HCT116 (cell line): ENCODE measurements at regions not wholly inside any gene's neighbourhood (a gene's known extent, or its start where the extent isn't known, plus 50 kb on each side); places are given as distances from the start of the nearest gene placed in this dataset.

Experiments
- ATAC-seq: fragments of 200-7000 bp; cut with Tn5 transposase; 2 replicates; pipeline ENCODE4 v1.9.1; 2020; ENCODE audit warnings: mild to moderate bottlenecking, moderate library complexity
- BruUV-seq: library from RNA; stranded (reverse); fragments of 400-500 nt; replicated peaks from 2 replicates; lab custom pipeline; 2021; lab: Mats Ljungman, UMichigan
- CTCF ChIA-PET: fragments of 300-600 bp; sonication (Branson Sonifier 250); formaldehyde crosslinking; loops from one replicate; lab custom pipeline; 2021; ENCODE audit warnings: antibody characterized with exemption; lab: Charles Lee
- POLR2A ChIA-PET: fragments of 300-600, 350-600 bp; sonication (Branson Sonifier 250); formaldehyde crosslinking; loops from one replicate; lab custom pipeline; 2021; ENCODE audit warnings: antibody characterized with exemption; lab: Charles Lee
- RAD21 ChIA-PET, 2 experiments: fragments of 300-600 bp; sonication (Branson Sonifier 250); formaldehyde crosslinking; loops; one replicate each; lab custom pipeline; 2023; ENCODE audit warnings: low total read pairs in 2 of 2; ENCODE audit not compliant: uncharacterized antibody in 2 of 2, unreplicated experiment in 2 of 2, low non-redundant PET in 1 of 2; lab: Charles Lee
- DNase-seq: peaks from one replicate; pipeline ENCODE4 v3.0.0-alpha.2; 2010; ENCODE audit warnings: low read depth, low spot score
- H2AFZ ChIP-seq: fragments of 200-600 bp; shearing (Covaris generic), sonication (generic); 2 replicates; pipeline ENCODE4 v1.6.1; 2017; ENCODE audit warnings: low read depth, mixed run types, mixed read lengths, antibody characterized with exemption, low read length; ENCODE audit not compliant: poor library complexity, severe bottlenecking
- H3K27ac ChIP-seq: 2 replicates; pipeline ENCODE4 v1.5.1; 2012; ENCODE audit warnings: low read depth, low read length
- H3K27me3 ChIP-seq: fragments of 200-600 bp; sonication (generic); 2 replicates; pipeline ENCODE4 v1.6.1; 2016; ENCODE audit warnings: mixed run types, low read length, mixed read lengths; ENCODE audit not compliant: insufficient read depth
- H3K36me3 ChIP-seq, 2 experiments: fragments of 200-500 bp in 1 of 2; fragments of 200-600 bp in 1 of 2; sonication (Bioruptor generic) in 1 of 2; sonication (generic) in 1 of 2; 2 replicates each; pipeline versions ENCODE4 v1.5.1 to v1.6.1; 2014 to 2016; ENCODE audit warnings: low read length in 2 of 2, inconsistent platforms in 1 of 2, mixed read lengths in 1 of 2, mixed run types in 1 of 2; ENCODE audit not compliant: insufficient read depth in 2 of 2, control insufficient read depth in 1 of 2
- H3K4me1 ChIP-seq, 2 experiments: fragments of 200-600 bp in 1 of 2; sonication (generic) in 1 of 2; 2 replicates each; pipeline versions ENCODE4 v1.5.1 to v1.6.1; 2012 to 2017; ENCODE audit warnings: low read length in 2 of 2, inconsistent platforms in 1 of 2, mild to moderate bottlenecking in 1 of 2, mixed read lengths in 1 of 2, mixed run types in 1 of 2, moderate library complexity in 1 of 2; ENCODE audit not compliant: insufficient read depth in 2 of 2, control insufficient read depth in 1 of 2
- H3K4me2 ChIP-seq: fragments of 200-600 bp; sonication (generic); 2 replicates; pipeline ENCODE4 v1.6.1; 2017; ENCODE audit warnings: mixed run types, low read length, mixed read lengths
- H3K4me3 ChIP-seq, 2 experiments: fragments of 200-600 bp in 1 of 2; sonication (generic) in 1 of 2; replicated peaks in 1 of 2; 2 replicates each; pipeline ENCODE4 v1.5.1; 2011 to 2016; ENCODE audit warnings: low read length in 2 of 2, control low read depth in 1 of 2, low read depth in 1 of 2, mild to moderate bottlenecking in 1 of 2, mixed read lengths in 1 of 2, mixed run types in 1 of 2
- H3K79me2 ChIP-seq: fragments of 200-600 bp; sonication (generic); 2 replicates; pipeline ENCODE4 v1.6.1; 2017; ENCODE audit warnings: mild to moderate bottlenecking, mixed run types, low read length, moderate library complexity, mixed read lengths; ENCODE audit not compliant: insufficient read depth
- H3K9ac ChIP-seq: fragments of 200-600 bp; sonication (generic); 2 replicates; pipeline ENCODE4 v1.6.1; 2016; ENCODE audit warnings: low read length, mixed read lengths
- H3K9me2 ChIP-seq: fragments of 200-600 bp; sonication (generic), shearing (Covaris generic); 2 replicates; pipeline ENCODE4 v1.6.1; 2017; ENCODE audit warnings: mixed run types, mild to moderate bottlenecking, moderate library complexity; ENCODE audit not compliant: insufficient read depth
- H3K9me3 ChIP-seq, 2 experiments: fragments of 200-500 bp in 1 of 2; fragments of 200-600 bp in 1 of 2; sonication (Bioruptor generic) in 1 of 2; sonication (generic) in 1 of 2; 2 replicates each; pipeline ENCODE4 v1.6.1; 2014 to 2017; ENCODE audit warnings: low read length in 2 of 2, mixed read lengths in 2 of 2, inconsistent platforms in 1 of 2, low read depth in 1 of 2, mild to moderate bottlenecking in 1 of 2, mixed run types in 1 of 2, moderate library complexity in 1 of 2; ENCODE audit not compliant: control insufficient read depth in 1 of 2, insufficient read depth in 1 of 2
- H4K20me1 ChIP-seq: fragments of 200-600 bp; sonication (generic), shearing (Covaris generic); 2 replicates; pipeline ENCODE4 v1.6.1; 2017; ENCODE audit warnings: mixed run types, mild to moderate bottlenecking, moderate library complexity; ENCODE audit not compliant: insufficient read depth
- ATF3 ChIP-seq: IDR thresholded peaks from 2 replicates; pipeline ENCODE4 v1.6.1; 2012
- EGR1 ChIP-seq: IDR thresholded peaks from 2 replicates; pipeline ENCODE4 v1.6.1; 2012; ENCODE audit warnings: low read depth
- ELF1 ChIP-seq: IDR thresholded peaks from 2 replicates; pipeline ENCODE4 v1.6.1; 2012; ENCODE audit warnings: low read depth, borderline replicate concordance
- REST ChIP-seq: IDR thresholded peaks from 2 replicates; pipeline ENCODE4 v1.6.1; 2012; ENCODE audit warnings: low read depth
- SIN3A ChIP-seq: IDR thresholded peaks from 2 replicates; pipeline ENCODE4 v1.6.1; 2012; ENCODE audit warnings: low read depth
- SP1 ChIP-seq: IDR thresholded peaks from 2 replicates; pipeline ENCODE4 v1.6.1; 2012; ENCODE audit warnings: low read depth
- TCF7L2 ChIP-seq: IDR thresholded peaks from 2 replicates; pipeline ENCODE4 v1.7.0; 2011; ENCODE audit warnings: borderline replicate concordance, inconsistent platforms; ENCODE audit not compliant: insufficient read depth, insufficient read length; ENCODE audit errors: extremely low read depth
- YY1 ChIP-seq: IDR thresholded peaks from 2 replicates; pipeline ENCODE4 v1.6.1; 2011; ENCODE audit warnings: low read length, low read depth, moderate library complexity, mild to moderate bottlenecking; ENCODE audit not compliant: insufficient replicate concordance; ENCODE audit errors: extremely low read depth
- ZFX ChIP-seq: fragments of 450-650 bp; IDR thresholded peaks from 2 replicates; pipeline ENCODE4 v1.6.1; 2017
- ZNF274 ChIP-seq: fragments of 200-500 bp; sonication (Bioruptor generic); IDR thresholded peaks from 2 replicates; pipeline ENCODE4 v1.6.1; 2014; ENCODE audit warnings: mild to moderate bottlenecking, low read depth, low read length, inconsistent platforms
- intact Hi-C: fragments of 100-400 bp; cut with micrococcal nuclease; formaldehyde crosslinking; loops from 2 replicates; pipeline ENCODE4 v1.10.0; 2022
- TF ChIP-seq, protein P1 (sequence below): IDR thresholded peaks from 2 replicates; pipeline ENCODE4 v1.6.1; 2011; ENCODE audit warnings: mild to moderate bottlenecking, low read length, moderate library complexity; ENCODE audit not compliant: insufficient replicate concordance; ENCODE audit errors: extremely low read depth
- TF ChIP-seq, protein P2 (sequence below), 3 experiments: fragments of 200-600 bp in 1 of 3; sonication (generic) in 1 of 3; IDR thresholded peaks in 2 of 3; conservative IDR thresholded peaks in 1 of 3; 2 replicates each; pipeline ENCODE4 v1.5.1; 2012 to 2017; ENCODE audit warnings: low read depth in 2 of 3, low read length in 2 of 3, antibody characterized with exemption in 1 of 3, borderline replicate concordance in 1 of 3, control low read depth in 1 of 3, mild to moderate bottlenecking in 1 of 3, mixed read lengths in 1 of 3, mixed run types in 1 of 3, moderate library complexity in 1 of 3; ENCODE audit not compliant: insufficient read depth in 1 of 3

DNA sequence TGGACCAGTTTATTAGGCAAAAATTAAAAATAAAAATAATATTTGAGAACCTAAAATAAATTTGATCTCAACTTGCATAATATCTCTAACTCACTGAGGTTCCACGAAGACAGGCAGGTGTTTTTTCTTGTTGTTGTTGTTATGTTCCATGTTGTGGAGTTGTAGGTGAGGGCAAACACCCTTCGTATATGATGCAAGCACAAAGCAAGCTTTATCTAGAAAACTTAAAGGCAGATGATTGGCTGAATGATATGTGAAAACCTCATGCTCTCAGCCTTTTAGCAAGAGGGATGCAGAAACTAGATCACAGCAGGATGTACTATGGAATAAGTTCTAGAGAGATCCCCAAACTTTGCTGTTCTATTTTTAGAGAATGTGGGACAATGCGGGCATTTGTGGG is 502.7 kb downstream of the ETNK1 start:
- Histone ChIP-seq H3K27ac (no peak overlapping the region), H3K9me3 (peaks cover 0 to 10% of the 10 kb centered on the region in 2 experiments; a peak in 3 of 4 replicates), H3K4me2 (no peak overlapping the region), H3K36me3 (no peaks in the 10 kb centered on the region), H3K27me3 (no peaks in the 10 kb centered on the region), H3K4me1 (no peaks in the 10 kb centered on the region), H2AFZ (no peak overlapping the region), H3K9ac (no peak overlapping the region), H3K79me2 (no peaks in the 10 kb centered on the region), H3K4me3 (no peak overlapping the region), H4K20me1 (no peaks in the 10 kb centered on the region; the same call in 1 of the 2 replicates), H3K9me2 (no peaks in the 10 kb centered on the region)
- TF ChIP-seq ELF1 = no peak
- no peak for TF ChIP-seq ZNF274
- no peak for TF ChIP-seq ZFX
- TF ChIP-seq ATF3 = no peak
- TF ChIP-seq EGR1 = no peak
- CTCF ChIA-PET = no interaction called here
- no TSS peak for BruUV-seq
- DNase-seq (no peak), ATAC-seq (no peak)
- intact Hi-C loops = no loop called here
- POLR2A ChIA-PET = no interaction called here
- RAD21 ChIA-PET = no interaction called here

- CTCF ChIA-PET = no interaction called here
- DNase-seq = no peak
- no peak overlapping the region for H2AFZ ChIP-seq
- no peak for TF ChIP-seq ELF1
- TF ChIP-seq, protein P1, sequence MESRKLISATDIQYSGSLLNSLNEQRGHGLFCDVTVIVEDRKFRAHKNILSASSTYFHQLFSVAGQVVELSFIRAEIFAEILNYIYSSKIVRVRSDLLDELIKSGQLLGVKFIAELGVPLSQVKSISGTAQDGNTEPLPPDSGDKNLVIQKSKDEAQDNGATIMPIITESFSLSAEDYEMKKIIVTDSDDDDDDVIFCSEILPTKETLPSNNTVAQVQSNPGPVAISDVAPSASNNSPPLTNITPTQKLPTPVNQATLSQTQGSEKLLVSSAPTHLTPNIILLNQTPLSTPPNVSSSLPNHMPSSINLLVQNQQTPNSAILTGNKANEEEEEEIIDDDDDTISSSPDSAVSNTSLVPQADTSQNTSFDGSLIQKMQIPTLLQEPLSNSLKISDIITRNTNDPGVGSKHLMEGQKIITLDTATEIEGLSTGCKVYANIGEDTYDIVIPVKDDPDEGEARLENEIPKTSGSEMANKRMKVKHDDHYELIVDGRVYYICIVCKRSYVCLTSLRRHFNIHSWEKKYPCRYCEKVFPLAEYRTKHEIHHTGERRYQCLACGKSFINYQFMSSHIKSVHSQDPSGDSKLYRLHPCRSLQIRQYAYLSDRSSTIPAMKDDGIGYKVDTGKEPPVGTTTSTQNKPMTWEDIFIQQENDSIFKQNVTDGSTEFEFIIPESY = no peak
- TF ChIP-seq SIN3A = no peak
- no peak for TF ChIP-seq TCF7L2
- TF ChIP-seq YY1 = no peak
- TF ChIP-seq ZNF274 = no peak
- no peak for TF ChIP-seq REST
- TF ChIP-seq SP1 = no peak
- TF ChIP-seq, protein P2, sequence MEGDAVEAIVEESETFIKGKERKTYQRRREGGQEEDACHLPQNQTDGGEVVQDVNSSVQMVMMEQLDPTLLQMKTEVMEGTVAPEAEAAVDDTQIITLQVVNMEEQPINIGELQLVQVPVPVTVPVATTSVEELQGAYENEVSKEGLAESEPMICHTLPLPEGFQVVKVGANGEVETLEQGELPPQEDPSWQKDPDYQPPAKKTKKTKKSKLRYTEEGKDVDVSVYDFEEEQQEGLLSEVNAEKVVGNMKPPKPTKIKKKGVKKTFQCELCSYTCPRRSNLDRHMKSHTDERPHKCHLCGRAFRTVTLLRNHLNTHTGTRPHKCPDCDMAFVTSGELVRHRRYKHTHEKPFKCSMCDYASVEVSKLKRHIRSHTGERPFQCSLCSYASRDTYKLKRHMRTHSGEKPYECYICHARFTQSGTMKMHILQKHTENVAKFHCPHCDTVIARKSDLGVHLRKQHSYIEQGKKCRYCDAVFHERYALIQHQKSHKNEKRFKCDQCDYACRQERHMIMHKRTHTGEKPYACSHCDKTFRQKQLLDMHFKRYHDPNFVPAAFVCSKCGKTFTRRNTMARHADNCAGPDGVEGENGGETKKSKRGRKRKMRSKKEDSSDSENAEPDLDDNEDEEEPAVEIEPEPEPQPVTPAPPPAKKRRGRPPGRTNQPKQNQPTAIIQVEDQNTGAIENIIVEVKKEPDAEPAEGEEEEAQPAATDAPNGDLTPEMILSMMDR (IDR thresholded peaks at IDR 0.05 in 2 of 3, conservative IDR thresholded peaks at IDR 0.05 in 1 of 3; ENCODE audit: borderline replicate concordance in 1 of 3, insufficient read depth in 1 of 3, low read depth in 2 of 3, low read length in 2 of 3) = no peak
- TF ChIP-seq ZFX = no peak
Observed at GRCh38 chr12:23128462-23128861, 503.5 kb downstream of the ETNK1 start.

More at GRCh38 chr12:23128462-23128861, 503.5 kb downstream of the ETNK1 start:
- Histone ChIP-seq H3K27me3 (no peaks in the 10 kb centered on the region), H3K9me2 (no peaks in the 10 kb centered on the region), H3K4me1 (no peaks in the 10 kb centered on the region), H3K36me3 (no peaks in the 10 kb centered on the region), H3K9ac (no peak overlapping the region), H3K4me2 (no peak overlapping the region), H3K9me3 (peaks cover 0 to 10% of the 10 kb centered on the region in 2 experiments; a peak in 3 of 4 replicates), H3K27ac (no peak overlapping the region), H3K79me2 (no peaks in the 10 kb centered on the region), H3K4me3 (no peak overlapping the region), H4K20me1 (no peaks in the 10 kb centered on the region; the same call in 1 of the 2 replicates)
- ChIA-PET POLR2A (no interaction called here), RAD21 (no interaction called here)
- no TSS peak for BruUV-seq
- intact Hi-C loops = no loop called here
- no peak for ATAC-seq
